ENCODE measurements at regions not wholly inside any gene's neighbourhood (a gene's known extent, or its start where the extent isn't known, plus 50 kb on each side); places are given as distances from the start of the nearest gene placed in this dataset.

GRCh38 chr5:135695656-135696313 lies 117.0 kb upstream of the CXCL14 start:
- TF ChIP-seq EZH2 (IDR thresholded peaks at IDR 0.05; ENCODE audit: borderline replicate concordance, insufficient read depth, low read length, poor library complexity, severe bottlenecking) (no peak), EP300 (conservative IDR thresholded peaks at IDR 0.05; ENCODE audit: poor library complexity, severe bottlenecking) (no peak), CTCF (IDR thresholded peaks at IDR 0.05; ENCODE audit: poor library complexity, severe bottlenecking) (no peak), SMC3 (conservative IDR thresholded peaks at IDR 0.05; ENCODE audit: poor library complexity) (no peak), TAF1 (IDR thresholded peaks at IDR 0.05; ENCODE audit: low read depth) (no peak), POLR2AphosphoS5 (IDR thresholded peaks at IDR 0.05) (no peak), REST (IDR thresholded peaks at IDR 0.05; ENCODE audit: borderline replicate concordance) (no peak)

All from neural cell (in vitro differentiated cells).